ENCODE measurements at regions not wholly inside any gene's neighbourhood (a gene's known extent, or its start where the extent isn't known, plus 50 kb on each side); places are given as distances from the start of the nearest gene placed in this dataset.

- H3K27ac Mint-ChIP-seq (ENCODE audit: unreplicated experiment), result no peak overlapping the region
- peaks cover 2% of the 10 kb centered on the region for H3K9me3 Mint-ChIP-seq (ENCODE audit: low read depth, unreplicated experiment)
- no TSS peak for BruUV-seq (replicated peaks)
- CTCF ChIA-PET, result no interaction called here
- no peaks in the 10 kb centered on the region for H3K27me3 Mint-ChIP-seq (ENCODE audit: unreplicated experiment)
- DNase-seq, result no peak
- intact Hi-C loops (cut with micrococcal nuclease; ENCODE audit: unreplicated experiment), result no loop called here
- no peak for TF ChIP-seq CTCF (IDR thresholded peaks at IDR 0.05; ENCODE audit: unreplicated experiment)
- H3K36me3 Mint-ChIP-seq (ENCODE audit: insufficient read depth, unreplicated experiment), result no peaks in the 10 kb centered on the region
- no peak overlapping the region for H3K4me3 Mint-ChIP-seq (ENCODE audit: low read depth, unreplicated experiment)
- H3K4me1 Mint-ChIP-seq (ENCODE audit: low read depth, unreplicated experiment), result no peaks in the 10 kb centered on the region
Measured at GRCh38 chr6:156387472-156387871, 389.7 kb upstream of the ARID1B start.

GRCh38 chr6:156383059-156383458, 394.1 kb upstream of the ARID1B start:
- no peak for TF ChIP-seq CTCF (IDR thresholded peaks at IDR 0.05; ENCODE audit: unreplicated experiment)
- Mint-ChIP-seq H3K27me3 (ENCODE audit: unreplicated experiment) (no peaks in the 10 kb centered on the region), H3K4me3 (ENCODE audit: low read depth, unreplicated experiment) (no peak overlapping the region), H3K27ac (ENCODE audit: unreplicated experiment) (no peak overlapping the region), H3K4me1 (ENCODE audit: low read depth, unreplicated experiment) (no peaks in the 10 kb centered on the region), H3K9me3 (ENCODE audit: low read depth, unreplicated experiment) (peaks cover 2% of the 10 kb centered on the region), H3K36me3 (ENCODE audit: insufficient read depth, unreplicated experiment) (no peaks in the 10 kb centered on the region)
- DNase-seq, result no peak
- intact Hi-C loops (cut with micrococcal nuclease; ENCODE audit: unreplicated experiment), result no loop called here
- BruUV-seq (replicated peaks), result no TSS peak
- CTCF ChIA-PET, result no interaction called here

GRCh38 chr6:156379392-156380289, 397.5 kb upstream of the ARID1B start:
- Mint-ChIP-seq H3K9me3 (ENCODE audit: low read depth, unreplicated experiment) (peaks cover 2% of the 10 kb centered on the region), H3K27me3 (ENCODE audit: unreplicated experiment) (no peaks in the 10 kb centered on the region), H3K27ac (ENCODE audit: unreplicated experiment) (no peak overlapping the region), H3K36me3 (ENCODE audit: insufficient read depth, unreplicated experiment) (no peaks in the 10 kb centered on the region), H3K4me1 (ENCODE audit: low read depth, unreplicated experiment) (no peaks in the 10 kb centered on the region), H3K4me3 (ENCODE audit: low read depth, unreplicated experiment) (no peak overlapping the region)
- DNase-seq, result no peak
- CTCF ChIA-PET, result interaction anchor here (0.6 to 0.8 kb wide), 2 partner anchors 314 to 1477 kb away, joined by 4 read pairs; no protein-coding TSS in a partner anchor
- BruUV-seq (replicated peaks), result no TSS peak
- intact Hi-C loops (cut with micrococcal nuclease; ENCODE audit: unreplicated experiment), result no loop called here
- TF ChIP-seq CTCF (IDR thresholded peaks at IDR 0.05; ENCODE audit: unreplicated experiment), result no peak

- intact Hi-C loops (cut with micrococcal nuclease; ENCODE audit: unreplicated experiment), result no loop called here
- TF ChIP-seq CTCF (IDR thresholded peaks at IDR 0.05; ENCODE audit: unreplicated experiment), result no peak
- no peaks in the 10 kb centered on the region for H3K27me3 Mint-ChIP-seq (ENCODE audit: unreplicated experiment)
- CTCF ChIA-PET, result interaction anchor here (0.6 kb wide), 1 partner anchor 1477 kb away, joined by 4 read pairs; no protein-coding TSS in a partner anchor
- no peak overlapping the region for H3K4me3 Mint-ChIP-seq (ENCODE audit: low read depth, unreplicated experiment)
- H3K4me1 Mint-ChIP-seq (ENCODE audit: low read depth, unreplicated experiment), result no peaks in the 10 kb centered on the region
- no peaks in the 10 kb centered on the region for H3K36me3 Mint-ChIP-seq (ENCODE audit: insufficient read depth, unreplicated experiment)
- BruUV-seq (replicated peaks), result no TSS peak
- DNase-seq, result no peak
- no peaks in the 10 kb centered on the region for H3K9me3 Mint-ChIP-seq (ENCODE audit: low read depth, unreplicated experiment)
- no peak overlapping the region for H3K27ac Mint-ChIP-seq (ENCODE audit: unreplicated experiment)
Measured at GRCh38 chr6:156378853-156379252, 398.3 kb upstream of the ARID1B start.
